ENCODE measurements at regions not wholly inside any gene's neighbourhood (a gene's known extent, or its start where the extent isn't known, plus 50 kb on each side); places are given as distances from the start of the nearest gene placed in this dataset.

- DNase-seq = no peak
These were observed 118.9 kb downstream of the IRS1 start for GRCh38 chr2:226680719-226681118.

GRCh38 chr2:226679389-226680065 lies 120.1 kb downstream of the IRS1 start:
- DNase-seq = no peak

GRCh38 chr2:226678422-226678821 lies 121.2 kb downstream of the IRS1 start:
- DNase-seq = no peak

GRCh38 chr2:226677080-226677479 lies 122.5 kb downstream of the IRS1 start:
- DNase-seq = no peak

- no peak for DNase-seq
These were observed 123.0 kb downstream of the IRS1 start for GRCh38 chr2:226676618-226677017.

- DNase-seq = no peak
These were observed 125.5 kb downstream of the IRS1 start for GRCh38 chr2:226674123-226674522.

- no peak for DNase-seq
These were observed 126.3 kb downstream of the IRS1 start for GRCh38 chr2:226673314-226673723.

- DNase-seq = no peak
These were observed 128.4 kb downstream of the IRS1 start for GRCh38 chr2:226671141-226671676.

GRCh38 chr2:226669905-226670304 lies 129.7 kb downstream of the IRS1 start:
- DNase-seq = no peak

GRCh38 chr2:226669249-226669648 lies 130.4 kb downstream of the IRS1 start:
- DNase-seq = no peak

GRCh38 chr2:226667736-226668135 lies 131.9 kb downstream of the IRS1 start:
- DNase-seq = no peak

- no peak for DNase-seq
These were observed 134.3 kb downstream of the IRS1 start for GRCh38 chr2:226665306-226665831.

GRCh38 chr2:226664661-226665060 lies 135.0 kb downstream of the IRS1 start:
- no peak for DNase-seq

GRCh38 chr2:226664140-226664539 lies 135.5 kb downstream of the IRS1 start:
- no peak for DNase-seq

- DNase-seq = no peak
These were observed 137.7 kb downstream of the IRS1 start for GRCh38 chr2:226661789-226662545.

GRCh38 chr2:226660526-226660925 lies 139.1 kb downstream of the IRS1 start:
- DNase-seq = no peak

- DNase-seq = no peak
These were observed 139.5 kb downstream of the IRS1 start for GRCh38 chr2:226660124-226660523.

- DNase-seq = no peak
These were observed 140.2 kb downstream of the IRS1 start for GRCh38 chr2:226659410-226659809.

- DNase-seq = no peak
These were observed 141.1 kb downstream of the IRS1 start for GRCh38 chr2:226658555-226658954.

GRCh38 chr2:226657340-226658053 lies 142.1 kb downstream of the IRS1 start:
- DNase-seq = no peak

GRCh38 chr2:226656367-226656766 lies 143.3 kb downstream of the IRS1 start:
- no peak for DNase-seq

GRCh38 chr2:226655871-226656270 lies 143.7 kb downstream of the IRS1 start:
- DNase-seq = no peak

Data from CD4-positive, alpha-beta T cell treated with Interleukin-4 for 1 hour (primary cell).